ENCODE measurements at regions not wholly inside any gene's neighbourhood (a gene's known extent, or its start where the extent isn't known, plus 50 kb on each side); places are given as distances from the start of the nearest gene placed in this dataset.

- H3K4me1 Mint-ChIP-seq (ENCODE audit: low read depth, unreplicated experiment) = no peaks in the 10 kb centered on the region
- Histone ChIP-seq H3K79me2 (ENCODE audit: insufficient read depth, low read length) (no peaks in the 10 kb centered on the region), H3K27ac (ENCODE audit: low read depth, low read length) (no peak overlapping the region)
Measured at GRCh38 chr21:41079159-41079558, 88.8 kb upstream of the BACE2 start.

GRCh38 chr21:41080485-41081121 lies 87.4 kb upstream of the BACE2 start:
- peaks cover 6% of the 10 kb centered on the region for H3K9me3 Mint-ChIP-seq (ENCODE audit: unreplicated experiment)
- H3K4me3 ChIP-seq (ENCODE audit: insufficient read depth, low read depth, low read length) = no peak overlapping the region
- H3K36me3 Mint-ChIP-seq (ENCODE audit: low read depth, unreplicated experiment) = no peaks in the 10 kb centered on the region
- H4K20me1 ChIP-seq (ENCODE audit: insufficient read depth, low read length) = no peaks in the 10 kb centered on the region
- no peak for FAIRE-seq
- no peaks in the 10 kb centered on the region for H3K4me1 ChIP-seq (ENCODE audit: insufficient read depth, low read length)
- TF ChIP-seq EZH2 (IDR thresholded peaks at IDR 0.05; ENCODE audit: insufficient read depth, low read length) (no peak), CTCF (IDR thresholded peaks at IDR 0.05; ENCODE audit: insufficient read depth, low read depth, low read length) (no peak)
- H3K4me3 Mint-ChIP-seq (ENCODE audit: unreplicated experiment) = no peak overlapping the region
- no peak for DNase-seq (ENCODE audit: low read depth)
- no peaks in the 10 kb centered on the region for H3K9me3 ChIP-seq (ENCODE audit: insufficient read depth, low read depth, low read length)
- no peaks in the 10 kb centered on the region for H3K4me1 Mint-ChIP-seq (ENCODE audit: low read depth, unreplicated experiment)
- H3K27me3 Mint-ChIP-seq (ENCODE audit: low read depth, unreplicated experiment) = peaks cover 3% of the 10 kb centered on the region
- no peaks in the 10 kb centered on the region for H3K36me3 ChIP-seq (ENCODE audit: insufficient read depth, low read length)
- H3K79me2 ChIP-seq (ENCODE audit: insufficient read depth, low read length) = no peaks in the 10 kb centered on the region
- no peaks in the 10 kb centered on the region for H3K27me3 ChIP-seq (ENCODE audit: insufficient read depth, low read length)
- H3K27ac Mint-ChIP-seq (ENCODE audit: unreplicated experiment) = no peak overlapping the region
- no peak overlapping the region for H2AFZ ChIP-seq (ENCODE audit: low read depth, low read length)
- H3K9ac ChIP-seq (ENCODE audit: low read length) = no peak overlapping the region
- H3K4me2 ChIP-seq (ENCODE audit: low read length) = no peak overlapping the region
- H3K27ac ChIP-seq (ENCODE audit: low read depth, low read length) = no peak overlapping the region

More at GRCh38 chr21:41079159-41079558, 88.8 kb upstream of the BACE2 start:
- no peaks in the 10 kb centered on the region for H3K36me3 Mint-ChIP-seq (ENCODE audit: low read depth, unreplicated experiment)
- no peak overlapping the region for H3K27ac Mint-ChIP-seq (ENCODE audit: unreplicated experiment)
- peaks cover 6% of the 10 kb centered on the region for H3K9me3 Mint-ChIP-seq (ENCODE audit: unreplicated experiment)
- Histone ChIP-seq H4K20me1 (ENCODE audit: insufficient read depth, low read length) (no peaks in the 10 kb centered on the region), H3K4me2 (ENCODE audit: low read length) (no peak overlapping the region), H3K4me3 (ENCODE audit: insufficient read depth, low read depth, low read length) (no peak overlapping the region), H3K4me1 (ENCODE audit: insufficient read depth, low read length) (no peaks in the 10 kb centered on the region), H3K9ac (ENCODE audit: low read length) (no peak overlapping the region), H3K27me3 (ENCODE audit: insufficient read depth, low read length) (no peaks in the 10 kb centered on the region), H2AFZ (ENCODE audit: low read depth, low read length) (no peak overlapping the region), H3K9me3 (ENCODE audit: insufficient read depth, low read depth, low read length) (no peaks in the 10 kb centered on the region), H3K36me3 (ENCODE audit: insufficient read depth, low read length) (no peaks in the 10 kb centered on the region)
- peaks cover 3% of the 10 kb centered on the region for H3K27me3 Mint-ChIP-seq (ENCODE audit: low read depth, unreplicated experiment)
- H3K4me3 Mint-ChIP-seq (ENCODE audit: unreplicated experiment) = no peak overlapping the region
- TF ChIP-seq CTCF (IDR thresholded peaks at IDR 0.05; ENCODE audit: insufficient read depth, low read depth, low read length) (no peak), EZH2 (IDR thresholded peaks at IDR 0.05; ENCODE audit: insufficient read depth, low read length) (no peak)
- DNase-seq (ENCODE audit: low read depth) = no peak
- no peak for FAIRE-seq

GRCh38 chr21:41086569-41086968 lies 81.4 kb upstream of the BACE2 start:
- Histone ChIP-seq H3K27me3 (ENCODE audit: insufficient read depth, low read length) (peaks cover 2% of the 10 kb centered on the region), H3K4me2 (ENCODE audit: low read length) (no peak overlapping the region), H3K36me3 (ENCODE audit: insufficient read depth, low read length) (no peaks in the 10 kb centered on the region), H3K79me2 (ENCODE audit: insufficient read depth, low read length) (no peaks in the 10 kb centered on the region), H3K4me1 (ENCODE audit: insufficient read depth, low read length) (no peaks in the 10 kb centered on the region), H3K9ac (ENCODE audit: low read length) (no peak overlapping the region), H3K27ac (ENCODE audit: low read depth, low read length) (no peak overlapping the region), H3K9me3 (ENCODE audit: insufficient read depth, low read depth, low read length) (no peaks in the 10 kb centered on the region), H2AFZ (ENCODE audit: low read depth, low read length) (no peak overlapping the region), H3K4me3 (ENCODE audit: insufficient read depth, low read depth, low read length) (no peak overlapping the region), H4K20me1 (ENCODE audit: insufficient read depth, low read length) (no peaks in the 10 kb centered on the region)
- Mint-ChIP-seq H3K36me3 (ENCODE audit: low read depth, unreplicated experiment) (no peaks in the 10 kb centered on the region), H3K4me1 (ENCODE audit: low read depth, unreplicated experiment) (no peaks in the 10 kb centered on the region), H3K27me3 (ENCODE audit: low read depth, unreplicated experiment) (no peaks in the 10 kb centered on the region), H3K4me3 (ENCODE audit: unreplicated experiment) (no peak overlapping the region), H3K27ac (ENCODE audit: unreplicated experiment) (no peak overlapping the region), H3K9me3 (ENCODE audit: unreplicated experiment) (peaks cover 2% of the 10 kb centered on the region)
- TF ChIP-seq CTCF (IDR thresholded peaks at IDR 0.05; ENCODE audit: insufficient read depth, low read depth, low read length) (no peak), EZH2 (IDR thresholded peaks at IDR 0.05; ENCODE audit: insufficient read depth, low read length) (no peak)
- no peak for FAIRE-seq
- no peak for DNase-seq (ENCODE audit: low read depth)

Data from astrocyte (in vitro differentiated cells and primary cell).